GM18499 (cell line): ENCODE measurements at regions not wholly inside any gene's neighbourhood (a gene's known extent, or its start where the extent isn't known, plus 50 kb on each side); places are given as distances from the start of the nearest gene placed in this dataset.
"Not testable (repeated sequence)": the region's sequence is repeated elsewhere in the genome, so short reads cannot be mapped to it uniquely, and the experiment has no call there.

Source experiments
- ATAC-seq: cut with Tn5 transposase; IDR thresholded peaks from one replicate; pipeline ENCODE4 v1.9.1; 2021; ENCODE audit warnings: moderate number of reproducible peaks; ENCODE audit not compliant: insufficient read depth, unreplicated experiment

DNA sequence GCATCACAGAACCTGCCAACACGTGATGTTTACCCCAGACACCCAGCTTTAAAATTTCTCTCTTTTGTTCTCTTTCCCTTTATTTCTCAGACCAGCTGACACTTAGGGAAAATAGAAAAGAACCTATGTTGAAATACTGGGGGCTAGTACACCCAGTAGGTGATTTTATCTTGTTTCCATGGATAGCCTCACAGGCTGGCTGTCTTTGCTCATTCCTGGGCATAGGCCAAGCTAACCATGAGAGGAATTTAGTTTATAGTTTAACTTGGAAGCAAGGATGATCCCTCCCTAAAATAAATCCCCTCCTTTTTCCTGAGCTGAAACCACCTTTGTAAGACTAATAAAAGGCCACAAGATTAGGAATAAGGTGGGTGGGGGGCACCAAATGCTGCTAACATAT is 362.7 kb downstream of the GJA1 start:
- ATAC-seq = not testable (repeated sequence)

GRCh38 chr6:121799574-121799973 is 364.1 kb downstream of the GJA1 start:
- ATAC-seq = no peak

DNA sequence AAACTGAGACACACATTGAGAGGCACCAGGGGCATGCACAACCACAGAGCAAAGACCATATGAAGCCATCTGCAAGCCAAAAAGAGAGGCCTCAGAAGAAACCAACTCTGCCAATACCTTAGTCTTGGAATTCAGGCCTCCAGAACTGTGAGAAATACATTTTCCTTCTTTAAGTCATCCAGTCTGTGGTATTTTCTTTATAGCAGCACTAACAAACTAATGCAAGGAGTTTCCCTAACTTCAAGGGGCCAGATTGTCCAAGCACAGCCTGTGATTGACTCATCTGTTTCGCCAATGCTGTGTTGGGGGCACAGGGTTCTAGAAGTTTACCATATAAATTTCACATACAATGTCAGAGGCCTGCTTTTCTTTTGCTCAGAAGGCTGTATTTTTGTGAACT is 364.6 kb downstream of the GJA1 start:
- ATAC-seq = no peak

GRCh38 chr6:121806116-121806515 is 370.7 kb downstream of the GJA1 start:
- no peak for ATAC-seq

DNA sequence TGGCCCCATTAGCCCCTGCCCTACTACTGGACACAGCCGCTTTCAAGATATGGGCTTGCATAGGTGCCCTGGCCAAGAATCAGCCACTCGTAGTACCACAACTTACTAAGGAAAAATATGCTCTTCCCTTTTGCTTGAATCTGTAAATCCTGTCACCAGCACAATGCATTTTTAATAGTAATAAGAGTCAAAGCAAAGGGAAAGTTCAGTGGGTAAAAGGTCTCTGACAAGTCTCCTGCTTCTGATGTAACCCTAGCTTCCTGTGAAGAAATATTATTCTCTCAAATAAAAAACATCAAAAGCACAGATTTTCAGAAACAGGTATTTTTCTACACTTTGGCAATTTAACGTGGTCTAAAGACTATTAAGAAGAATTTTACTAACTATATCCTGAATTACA is 373.8 kb downstream of the GJA1 start:
- ATAC-seq = no peak

DNA sequence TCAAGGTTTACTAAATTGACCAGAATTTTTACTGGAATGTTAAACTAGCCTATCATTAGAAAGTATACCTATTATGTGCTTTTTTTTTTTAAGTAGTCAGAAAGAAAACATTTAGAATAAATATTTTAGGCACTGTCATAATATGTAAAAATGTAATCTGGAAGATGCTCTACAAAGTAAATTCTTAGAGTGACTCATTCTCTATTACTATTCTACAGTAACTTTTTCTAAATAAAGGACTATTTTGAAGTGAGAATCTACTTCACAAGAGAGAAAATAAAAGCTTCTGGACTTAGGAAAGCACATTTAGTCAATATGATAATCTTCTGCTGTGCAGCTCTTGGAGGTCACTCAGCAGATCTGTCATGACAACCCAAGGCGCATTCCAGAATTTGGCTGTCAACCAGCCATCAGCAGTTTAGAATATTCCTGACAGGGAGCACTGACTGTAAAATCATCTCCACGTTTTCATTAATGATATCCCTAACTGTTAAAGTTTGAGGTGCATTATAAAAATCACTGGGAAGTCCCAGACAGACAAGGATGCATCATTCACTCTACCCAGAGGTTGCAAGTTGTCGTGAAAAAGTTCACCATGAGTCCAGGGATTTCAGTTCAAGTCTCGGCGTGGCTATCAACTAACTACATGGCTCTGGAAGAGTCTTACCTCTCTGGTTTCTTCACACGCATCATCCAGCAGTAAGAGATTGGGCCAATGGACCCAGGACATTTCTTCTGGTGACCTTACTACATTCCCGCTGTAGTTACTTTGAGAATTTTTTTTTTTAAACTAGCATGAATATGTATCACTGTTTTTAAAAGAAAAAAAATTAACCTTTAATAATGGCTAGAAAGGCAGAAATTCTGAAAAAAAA is 374.9 kb downstream of the GJA1 start:
- no peak for ATAC-seq

DNA sequence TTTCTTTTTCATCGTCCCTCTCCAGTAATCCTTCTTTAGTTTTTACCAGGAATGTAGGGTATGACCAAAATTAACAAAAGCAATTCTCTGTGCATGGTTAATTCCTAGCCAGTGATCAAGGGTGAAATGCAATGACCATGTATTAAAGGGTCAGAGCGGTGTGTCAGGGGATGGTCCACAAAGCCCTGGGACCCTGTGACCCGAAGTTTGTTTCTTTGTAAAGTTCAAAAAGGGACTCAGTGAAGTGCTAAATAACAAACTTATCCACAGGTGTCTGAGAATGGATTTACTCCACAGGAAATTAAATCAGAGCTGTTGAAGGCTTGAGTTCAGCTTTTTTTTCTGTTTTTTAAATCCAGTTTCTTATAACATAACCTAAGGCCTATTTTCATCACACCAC is 375.7 kb downstream of the GJA1 start:
- ATAC-seq = no peak

DNA sequence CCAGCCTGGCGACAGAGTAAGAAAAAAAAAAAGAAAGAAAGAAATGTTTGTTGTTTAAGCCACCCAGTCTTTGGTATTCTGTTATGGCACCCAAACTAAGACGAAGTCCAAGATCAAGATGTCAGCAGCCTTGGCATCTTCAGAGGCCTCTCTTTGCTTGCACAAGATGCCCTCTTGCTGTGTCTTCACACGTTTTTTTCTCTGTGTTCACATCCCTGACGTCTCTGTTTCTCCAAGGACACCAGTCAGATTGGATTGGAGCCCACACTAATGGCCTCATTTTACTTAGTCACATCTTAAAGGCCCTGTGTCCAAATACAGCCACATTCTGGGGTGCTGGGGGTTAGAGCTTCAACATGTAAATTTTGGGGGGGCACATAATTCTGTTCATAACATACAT is 380.9 kb downstream of the GJA1 start:
- ATAC-seq = no peak

DNA sequence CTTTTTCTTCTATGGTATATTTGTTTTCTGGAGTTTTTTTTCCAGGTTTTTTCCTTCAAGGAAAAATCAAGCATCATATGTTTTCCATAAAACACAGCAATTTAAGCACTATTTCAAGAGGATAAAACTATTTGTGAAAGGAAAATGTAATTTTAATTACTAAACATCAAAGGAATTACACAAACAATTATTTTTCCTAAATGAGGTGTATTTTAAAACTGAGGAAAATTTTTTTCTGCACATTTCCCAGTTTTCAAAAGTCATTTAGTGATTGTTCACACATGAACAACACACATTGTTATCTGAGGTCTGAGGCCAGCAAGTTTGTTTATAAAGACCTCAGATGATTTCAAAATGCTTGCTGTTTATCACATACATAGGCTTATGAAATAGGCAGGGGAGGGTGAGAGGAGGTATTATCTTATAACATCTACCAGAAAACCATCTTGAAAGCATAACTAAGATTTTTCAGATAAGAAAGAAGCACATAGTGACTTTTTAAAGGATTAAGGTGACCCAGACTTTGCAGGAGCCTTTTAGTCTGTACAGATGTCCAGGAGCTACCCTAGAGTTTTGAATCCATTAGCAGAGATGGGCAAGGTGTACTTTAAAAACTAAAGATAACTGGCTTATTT is 381.6 kb downstream of the GJA1 start:
- no peak for ATAC-seq

DNA sequence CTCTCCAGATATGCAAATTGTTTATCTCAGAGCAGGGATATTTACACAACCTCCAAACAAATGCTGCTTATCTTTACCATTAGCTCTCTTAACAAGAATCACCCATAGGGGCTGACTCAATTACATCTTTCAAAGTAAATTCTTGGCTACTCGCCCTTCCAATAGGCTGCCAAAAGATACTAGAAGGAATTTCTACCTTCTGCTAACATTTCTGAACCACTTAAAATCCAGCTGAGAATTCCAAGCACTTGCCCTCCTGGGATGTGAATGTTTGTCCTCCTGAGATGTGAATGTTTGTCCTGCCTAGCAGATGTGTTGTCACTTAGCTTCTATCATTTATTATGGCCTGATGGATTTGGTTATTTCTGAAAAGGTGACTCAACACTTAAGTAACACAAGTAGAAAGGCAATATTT is 388.0 kb downstream of the GJA1 start:
- no peak for ATAC-seq

- no peak for ATAC-seq
Measured at GRCh38 chr6:121826156-121826810, 390.8 kb downstream of the GJA1 start.

- ATAC-seq = no peak
Measured at GRCh38 chr6:121828146-121828886, 392.9 kb downstream of the GJA1 start.

DNA sequence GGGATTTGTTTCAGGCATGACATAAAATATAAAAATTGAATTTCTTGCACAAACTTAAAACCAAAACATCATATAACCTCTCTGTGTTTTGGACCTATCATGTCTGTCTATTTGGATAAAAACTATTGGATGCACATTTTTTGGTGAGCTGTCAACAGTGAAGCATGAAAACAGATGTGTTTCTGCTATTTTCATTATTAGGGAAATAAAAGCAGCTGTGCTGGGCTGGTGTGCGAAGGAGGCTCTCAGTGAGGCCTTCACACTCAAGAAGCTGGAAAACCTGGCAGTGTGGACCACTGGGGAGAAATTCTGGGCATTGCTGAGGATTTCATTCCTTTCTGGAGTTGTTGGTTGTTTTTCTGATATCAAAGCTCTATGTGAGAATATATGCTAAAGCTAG is 395.3 kb downstream of the GJA1 start:
- ATAC-seq = no peak

GRCh38 chr6:121835662-121836061 is 400.2 kb downstream of the GJA1 start:
- no peak for ATAC-seq

DNA sequence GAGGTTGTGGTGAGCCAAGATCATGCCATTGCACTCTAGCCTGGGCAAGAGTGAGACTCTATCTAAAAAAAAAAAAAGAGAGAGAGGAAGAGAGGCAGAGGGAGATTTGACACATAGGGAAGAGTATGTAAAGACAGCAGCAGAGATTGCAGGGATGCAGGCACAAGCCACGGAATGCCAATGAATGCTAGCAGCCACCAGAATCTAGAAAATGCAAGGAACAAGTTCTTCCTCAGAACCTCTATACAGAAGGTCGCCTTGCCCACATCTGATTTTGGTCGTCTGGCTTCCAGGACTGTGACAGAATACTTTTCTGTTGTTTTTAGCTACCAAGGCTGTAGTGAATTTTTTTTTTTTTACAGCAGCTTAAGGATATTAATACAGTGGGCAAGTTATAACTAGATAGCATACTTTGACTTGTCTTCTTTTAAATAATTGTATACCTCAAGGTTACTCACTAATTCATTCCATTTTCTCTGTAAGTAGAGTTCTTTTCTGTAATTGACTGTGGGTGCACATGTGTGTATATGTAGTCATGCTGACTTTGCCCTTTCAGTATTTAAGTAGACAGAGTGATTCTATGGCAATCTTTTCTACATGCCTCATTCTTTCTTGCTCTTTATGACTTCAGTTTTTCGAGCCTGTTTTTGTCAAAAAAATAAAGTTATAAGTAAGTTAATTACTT is 402.2 kb downstream of the GJA1 start:
- ATAC-seq = no peak

GRCh38 chr6:121838842-121839241 is 403.4 kb downstream of the GJA1 start:
- no peak for ATAC-seq

DNA sequence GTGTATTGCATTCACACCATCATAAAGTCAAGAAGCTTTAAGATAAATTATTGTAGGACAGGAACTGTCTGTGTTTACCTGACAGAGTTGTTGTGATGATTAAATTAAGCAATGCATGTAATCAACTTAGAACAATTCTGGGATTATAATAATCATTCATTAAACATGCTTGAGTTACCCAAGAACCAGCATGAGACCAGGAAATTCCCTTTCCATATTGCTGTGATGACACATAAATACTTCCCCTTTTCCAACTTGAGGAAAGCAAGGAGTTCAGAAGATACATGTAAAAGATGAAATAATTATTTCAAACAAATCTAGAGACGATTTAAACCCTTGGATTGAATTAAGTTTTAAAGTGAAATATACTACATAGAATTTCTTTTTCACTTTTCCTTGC is 404.4 kb downstream of the GJA1 start:
- ATAC-seq = no peak

DNA sequence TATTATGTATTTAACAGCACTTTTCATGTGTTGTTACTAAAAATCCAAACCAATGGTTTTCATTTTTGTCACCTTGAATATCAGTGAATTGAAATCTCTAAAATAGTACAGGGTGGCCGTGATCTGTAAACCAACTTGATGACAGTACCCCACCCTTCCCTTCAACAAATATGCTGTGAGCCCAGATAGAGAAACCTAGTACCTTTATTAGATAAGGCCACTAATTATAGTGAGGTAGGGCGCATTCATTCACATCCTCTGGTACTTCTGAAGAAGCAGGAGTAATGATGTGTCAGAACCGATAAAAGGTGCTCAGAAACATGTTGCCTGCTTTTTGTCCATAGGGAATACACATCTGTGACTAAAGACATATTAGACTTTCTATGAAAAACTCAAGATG is 409.5 kb downstream of the GJA1 start:
- no peak for ATAC-seq

DNA sequence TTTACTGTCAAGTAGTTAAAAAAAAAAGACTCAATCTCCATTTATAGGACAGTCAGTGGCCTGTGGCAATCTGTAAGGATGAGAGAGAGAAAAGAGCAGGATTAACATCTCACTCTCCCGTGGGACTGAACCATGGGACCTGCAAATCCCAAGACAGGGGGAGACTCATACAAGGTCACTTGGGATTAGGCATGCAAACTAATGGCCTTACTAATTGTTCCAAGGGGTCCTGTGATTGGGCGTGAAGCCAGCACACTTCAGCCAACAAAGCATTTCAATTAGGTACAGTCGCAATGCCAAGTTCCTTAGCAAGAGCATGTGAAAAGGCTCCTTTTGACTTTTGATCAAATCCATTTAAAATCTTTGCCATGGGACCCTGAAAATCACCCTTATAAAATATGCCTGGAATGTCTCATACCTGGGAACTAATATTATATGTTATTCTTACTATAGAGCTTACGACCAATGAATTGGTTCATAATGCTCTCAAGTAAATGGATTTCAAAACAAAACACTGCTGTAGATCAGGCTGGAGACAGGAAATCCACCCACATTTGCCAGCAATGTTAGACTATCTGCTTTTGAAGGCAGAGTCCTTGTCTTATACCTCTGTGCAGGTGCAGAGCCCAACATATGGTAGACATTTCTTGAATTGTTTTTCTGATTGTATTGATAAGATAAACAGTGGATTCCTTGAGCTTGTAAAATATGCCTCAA is 412.5 kb downstream of the GJA1 start:
- no peak for ATAC-seq
